Activated CD8-positive, alpha-beta memory T cell treated with anti-CD3 and anti-CD28 coated beads for 4 hours (primary cell): ENCODE measurements at regions not wholly inside any gene's neighbourhood (a gene's known extent, or its start where the extent isn't known, plus 50 kb on each side); places are given as distances from the start of the nearest gene placed in this dataset.

Experiments
- DNase-seq, 2 donors: peaks; one replicate each; pipeline ENCODE4 v3.0.0-alpha.2; 2020; ENCODE audit warnings: low read depth in 2 of 2

DNA sequence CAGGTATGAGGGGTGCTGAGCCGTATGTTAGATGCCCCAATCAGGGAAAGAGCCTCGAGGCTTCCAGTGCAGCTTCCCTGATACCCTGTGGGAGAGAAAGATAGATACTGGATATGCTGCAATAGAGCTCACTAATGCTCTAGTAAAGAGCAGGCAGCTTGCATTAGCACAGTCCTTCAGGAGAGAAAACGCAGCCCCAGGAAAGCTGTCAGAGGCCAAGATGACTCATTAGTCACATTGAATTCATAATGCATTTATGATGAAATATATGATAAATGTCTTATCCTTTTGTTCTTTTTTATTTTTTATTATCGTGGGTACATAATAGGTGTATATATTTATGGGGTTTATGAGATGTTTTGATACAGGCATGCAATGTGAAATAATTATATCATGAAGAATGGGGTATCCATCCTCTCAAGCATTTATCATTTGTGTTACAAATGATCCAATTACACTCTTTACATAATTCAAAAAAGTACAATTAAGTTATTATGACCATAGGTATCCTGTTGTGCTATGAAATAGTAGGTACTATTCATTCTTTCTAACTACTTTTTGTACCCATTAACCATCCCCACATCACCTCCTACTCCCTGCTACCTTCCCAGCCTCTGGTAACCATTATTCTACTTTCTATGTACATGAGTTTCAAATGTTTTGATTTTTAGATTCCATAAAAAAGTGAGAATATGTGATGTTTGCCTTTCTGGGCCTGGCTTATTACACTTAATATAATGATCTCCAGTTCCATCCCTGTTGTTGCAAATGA is 94.5 kb upstream of the TOP3B start:
- no peak for DNase-seq

DNA sequence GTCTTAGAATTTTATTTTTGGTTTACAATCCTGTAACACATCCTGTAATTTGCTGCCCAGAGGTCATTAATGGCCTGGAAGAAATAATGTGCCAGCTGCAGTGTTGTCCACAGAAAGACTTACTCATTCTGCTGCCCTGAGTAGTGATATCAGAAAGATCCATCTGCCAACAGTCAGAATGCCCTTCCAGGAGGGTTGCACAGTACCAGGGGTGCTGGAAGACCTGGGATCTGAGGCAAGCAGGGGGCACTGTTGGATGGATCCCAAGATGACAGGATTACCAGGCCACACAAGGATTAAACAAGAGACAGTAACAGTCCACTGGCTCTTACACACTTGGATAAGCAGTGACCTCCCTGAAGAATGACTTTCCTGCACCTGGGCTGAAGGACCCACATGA is 93.8 kb upstream of the TOP3B start:
- DNase-seq: no peak

DNA sequence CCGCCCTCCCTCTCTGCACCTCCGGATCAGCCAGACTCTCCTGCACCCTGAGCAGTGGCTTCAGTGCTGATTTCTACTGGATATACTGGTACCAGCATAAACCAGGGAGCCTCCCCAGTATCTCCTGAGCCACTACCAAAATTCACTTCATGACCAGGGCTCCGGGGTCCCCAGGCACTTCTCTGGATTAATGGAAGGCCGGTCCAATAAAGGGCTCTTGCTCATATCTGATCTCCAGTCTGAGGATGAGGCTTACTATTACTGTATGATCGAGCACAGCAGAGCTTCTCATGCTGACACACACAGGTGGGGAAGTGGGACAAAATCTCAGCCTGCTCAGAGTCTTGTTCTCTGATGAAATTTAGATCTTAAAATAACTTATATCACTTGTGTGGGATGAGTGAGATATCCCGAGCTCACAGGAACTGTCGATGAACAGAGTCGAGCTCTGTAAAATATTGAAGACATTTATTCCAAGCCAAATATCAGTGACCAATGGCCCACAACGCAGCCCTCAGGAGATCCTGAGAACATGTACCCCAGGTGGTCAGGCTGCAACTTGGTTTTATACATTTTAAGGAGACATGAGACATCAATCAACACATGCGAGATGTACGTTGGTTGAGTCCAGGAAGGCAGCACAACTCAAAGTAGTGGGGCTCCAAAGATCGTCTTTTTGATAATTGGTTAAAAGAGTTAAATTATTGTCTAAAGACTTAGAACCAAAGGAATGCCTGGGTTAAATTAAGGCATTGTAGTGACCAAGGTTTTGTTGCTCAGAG is 93.0 kb upstream of the TOP3B start:
- DNase-seq: no peak

DNA sequence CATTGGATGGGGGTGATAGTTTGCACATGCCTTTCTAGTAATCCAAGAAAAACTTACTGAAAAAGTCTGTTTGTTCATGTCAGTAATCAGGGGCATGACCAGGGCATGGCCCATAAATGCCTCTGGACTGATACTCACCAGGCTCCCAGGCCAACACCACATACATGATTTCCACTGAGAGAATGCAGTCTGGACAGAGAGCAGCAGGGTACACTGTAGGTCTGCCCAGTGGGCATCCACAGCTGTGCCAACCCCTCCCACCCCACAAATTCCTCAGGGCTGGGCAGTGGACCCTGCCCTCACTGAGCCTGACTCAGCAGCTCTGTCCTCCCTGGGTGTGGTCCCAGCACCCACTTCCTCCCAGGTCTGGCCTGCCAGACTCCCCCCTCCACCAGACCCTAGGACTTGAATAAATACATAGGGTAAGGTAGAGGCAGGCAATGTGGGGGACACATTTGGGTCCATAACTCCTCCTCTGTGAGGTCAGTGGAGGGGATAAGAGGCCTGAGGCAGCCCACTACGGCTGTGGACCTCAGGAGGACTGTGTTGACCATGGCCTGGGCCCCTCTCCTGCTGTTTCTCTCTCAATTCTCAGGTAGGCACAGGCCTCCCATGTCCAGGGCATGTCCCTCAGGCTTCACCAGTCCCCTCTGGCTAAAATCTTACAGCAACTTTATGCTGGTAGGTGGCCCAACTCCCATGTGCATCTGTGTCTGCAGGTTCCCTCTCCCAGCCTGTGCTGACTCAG is 92.2 kb upstream of the TOP3B start:
- DNase-seq: no peak

DNA sequence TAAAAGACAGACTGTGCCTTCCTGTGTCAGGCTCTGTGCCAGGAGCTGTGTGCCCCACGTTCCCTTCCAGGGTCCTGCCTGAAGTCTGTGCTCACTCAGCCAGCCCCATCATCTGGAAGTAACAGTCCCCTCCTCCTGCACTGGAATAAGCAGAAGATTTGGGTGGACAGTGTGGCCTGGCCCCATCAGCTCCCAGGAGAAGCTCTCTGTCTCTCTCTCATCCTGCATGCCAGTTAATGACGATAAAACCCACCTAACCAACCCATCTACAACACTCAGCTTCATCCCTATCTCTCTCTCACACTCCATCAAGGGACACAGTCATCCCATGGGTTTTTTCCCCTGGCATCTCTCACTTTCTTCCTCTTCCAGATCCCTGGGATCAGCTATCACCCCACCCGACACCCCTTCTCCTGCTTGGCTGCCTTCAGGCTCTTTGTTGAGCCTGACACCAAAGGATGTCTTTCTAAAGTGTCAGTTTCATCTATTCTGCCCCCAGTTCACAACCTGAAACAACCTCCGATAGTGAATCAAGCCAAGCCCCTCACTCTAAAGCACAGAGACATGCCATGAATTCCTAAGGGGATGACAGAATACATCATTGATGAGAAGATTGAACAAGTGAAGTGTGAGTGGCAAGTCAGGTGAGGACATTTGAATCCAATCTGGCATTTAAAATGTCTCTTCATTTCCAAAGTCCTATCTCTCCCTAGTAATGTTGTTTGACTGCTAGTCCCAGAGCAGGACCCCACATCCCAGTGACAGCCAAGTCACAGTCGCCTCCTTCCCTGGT is 91.4 kb upstream of the TOP3B start:
- DNase-seq: no peak

DNA sequence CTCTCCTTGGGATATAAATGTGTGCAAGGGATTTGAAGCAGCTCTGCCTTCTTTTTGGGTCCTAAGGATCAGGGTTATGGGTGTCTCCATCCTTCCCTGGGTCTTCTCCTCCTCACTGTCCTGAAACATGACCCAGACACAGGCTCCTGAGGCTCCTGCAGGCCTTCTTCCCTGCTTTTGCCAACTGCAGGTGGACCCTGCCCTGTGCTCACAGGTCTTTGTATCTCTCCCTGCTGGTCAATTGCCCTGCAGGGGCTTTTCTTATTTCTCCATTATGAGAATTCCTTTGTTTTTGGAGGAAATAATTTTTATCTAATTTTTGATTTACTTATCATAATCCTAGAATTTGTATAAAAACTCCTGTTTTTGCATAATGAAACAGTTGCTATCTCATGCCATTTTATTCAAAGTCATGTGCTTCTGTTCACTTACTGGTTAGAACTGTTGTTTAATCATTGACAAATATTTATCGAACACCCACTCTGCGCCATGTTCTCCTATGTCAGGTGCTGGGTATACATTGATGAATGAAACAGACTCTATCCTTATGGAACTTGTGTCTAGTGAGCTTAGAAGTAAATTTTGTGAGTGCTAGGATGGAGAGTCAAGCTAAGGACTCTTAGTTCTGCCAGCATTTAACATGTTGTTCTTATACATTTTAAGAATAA is 89.7 kb upstream of the TOP3B start:
- no peak for DNase-seq

DNA sequence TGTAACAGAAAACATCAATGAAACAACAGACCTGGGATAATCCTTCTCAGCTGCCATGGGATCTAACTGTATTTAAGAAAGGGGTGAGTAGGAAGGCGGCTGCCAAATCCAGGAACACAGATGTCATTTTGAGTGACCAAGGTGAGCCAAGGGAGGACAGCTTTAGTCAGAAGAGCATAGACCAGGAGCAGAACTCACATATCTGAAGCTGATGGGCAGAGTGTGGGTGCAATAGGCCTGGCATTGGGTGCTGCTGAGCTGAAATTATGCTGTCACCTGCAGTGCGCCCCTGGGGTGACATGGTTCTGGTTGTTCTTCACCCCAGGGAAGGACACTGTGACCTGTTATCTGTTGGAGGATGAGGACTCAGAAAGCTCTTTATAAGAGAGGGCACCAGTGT is 88.9 kb upstream of the TOP3B start:
- no peak for DNase-seq

DNA sequence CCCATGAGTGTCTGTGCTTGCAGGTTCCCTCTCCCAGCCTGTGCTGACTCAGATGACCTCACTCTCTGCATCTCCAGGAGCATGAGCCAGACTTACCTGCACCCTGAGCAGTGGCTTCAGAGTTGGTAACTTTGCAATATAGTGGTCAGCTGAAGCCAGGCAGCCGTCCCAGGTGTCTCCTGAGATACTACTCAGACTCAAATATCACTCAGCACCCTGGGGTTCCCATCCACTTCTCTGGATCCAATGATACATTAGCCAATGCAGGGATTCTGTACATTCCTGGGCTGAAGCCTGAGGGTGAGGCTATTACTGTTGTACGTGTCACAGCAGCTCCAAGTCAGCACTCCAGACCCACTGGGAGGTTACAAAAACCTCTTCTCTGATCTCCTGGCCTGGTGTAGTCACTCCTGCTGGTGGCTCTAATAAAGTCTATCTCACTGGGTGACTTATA is 87.8 kb upstream of the TOP3B start:
- no peak for DNase-seq

DNA sequence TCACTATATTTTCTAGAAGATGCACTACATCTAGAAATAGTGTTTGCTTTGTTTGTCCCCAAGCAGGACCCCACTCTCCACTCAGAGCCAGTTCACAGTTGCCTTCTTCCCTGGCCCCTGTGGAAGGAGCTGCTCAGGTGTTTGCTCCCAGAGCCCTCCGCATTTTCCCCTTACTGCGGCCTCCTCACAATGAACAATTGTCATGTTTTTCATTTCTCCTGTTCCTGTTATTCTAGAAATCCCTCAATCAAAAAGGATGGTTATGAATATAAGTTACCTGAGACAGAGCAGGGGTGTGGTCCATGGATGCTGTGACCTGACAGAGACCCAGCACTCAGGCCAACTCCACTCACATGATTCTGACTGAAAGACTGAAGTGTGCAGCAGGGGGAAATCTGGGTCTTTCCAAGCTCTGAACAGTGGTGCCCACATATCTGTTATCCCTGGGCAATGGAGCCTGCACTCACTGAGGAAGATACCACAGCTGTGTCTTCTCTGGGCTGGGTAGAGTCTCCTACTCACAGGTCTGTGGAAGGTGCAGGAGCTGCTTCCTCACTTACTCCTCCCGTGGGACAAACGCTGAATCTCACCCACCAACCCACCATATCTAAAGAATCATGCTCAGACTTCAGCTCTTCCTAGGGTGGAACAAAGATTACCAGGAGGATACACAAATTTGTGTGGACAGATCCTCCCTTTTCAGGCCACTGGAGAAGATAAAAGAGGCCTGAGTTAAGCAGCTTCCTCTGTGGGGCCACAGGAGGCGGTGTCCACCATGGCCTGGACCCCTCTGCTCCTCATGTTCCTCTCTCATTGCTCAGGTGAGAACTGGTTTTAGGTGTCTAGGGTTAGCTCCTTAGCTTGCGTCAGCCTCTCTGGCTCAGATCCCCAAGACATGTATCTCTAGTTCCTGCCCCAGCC is 87.1 kb upstream of the TOP3B start:
- no peak for DNase-seq

DNA sequence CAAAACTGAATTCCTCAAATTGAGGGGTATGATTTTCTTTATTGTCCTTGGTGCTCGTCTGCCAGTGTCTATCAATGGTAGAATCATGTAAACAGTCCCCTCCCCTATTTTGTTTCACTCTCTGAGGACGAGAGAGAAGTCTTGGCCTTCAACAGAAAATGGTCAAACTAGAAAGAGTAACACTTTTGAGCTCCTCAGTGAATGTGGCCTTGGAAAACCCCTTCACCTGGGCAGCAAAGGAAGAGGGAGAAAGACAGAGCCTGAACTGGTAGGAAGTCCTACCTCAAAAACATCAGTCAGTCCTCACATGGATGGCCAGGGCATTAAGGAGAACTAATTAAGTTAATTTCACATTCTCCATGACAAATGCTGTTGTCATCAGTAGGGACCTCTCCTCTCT is 86.1 kb upstream of the TOP3B start:
- DNase-seq: no peak

DNA sequence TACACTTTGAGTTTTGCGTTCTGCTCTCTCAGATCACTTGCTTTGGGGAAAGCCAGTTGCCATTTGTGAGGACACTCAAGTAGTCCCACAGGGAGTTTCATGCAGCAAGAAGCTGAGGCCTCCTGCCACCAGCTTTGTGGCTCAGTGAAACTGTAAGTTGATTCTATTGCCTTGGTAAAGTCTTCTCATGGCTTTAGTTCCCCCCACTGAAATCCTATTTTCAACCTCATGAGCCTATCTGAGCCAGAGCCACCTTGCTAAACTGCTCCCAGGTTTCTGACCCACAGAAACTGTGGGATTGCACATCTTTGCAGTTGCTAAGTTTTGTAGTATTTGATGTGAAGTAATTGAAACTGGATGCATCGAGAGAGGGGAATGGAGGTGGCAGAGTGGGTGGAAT is 85.4 kb upstream of the TOP3B start:
- DNase-seq: no peak

DNA sequence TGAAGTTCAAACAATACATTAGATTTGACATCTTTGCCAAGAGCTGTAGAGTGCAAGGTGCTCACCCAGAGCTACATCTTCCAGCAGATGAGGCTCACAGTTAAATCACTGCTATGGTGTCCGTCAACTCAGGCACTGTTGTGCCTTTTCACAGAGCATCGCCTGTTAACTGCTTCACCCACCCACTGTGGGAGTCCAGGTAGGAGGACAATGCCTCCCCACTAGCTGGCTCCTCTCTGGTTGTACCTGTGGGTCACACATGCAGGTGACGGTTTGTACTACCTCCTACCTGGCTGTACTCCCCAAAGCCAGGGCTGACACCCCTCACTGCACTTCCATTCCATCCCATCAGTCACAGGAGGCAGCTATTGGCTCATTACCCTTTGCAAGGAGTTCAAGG is 84.6 kb upstream of the TOP3B start:
- no peak for DNase-seq

DNA sequence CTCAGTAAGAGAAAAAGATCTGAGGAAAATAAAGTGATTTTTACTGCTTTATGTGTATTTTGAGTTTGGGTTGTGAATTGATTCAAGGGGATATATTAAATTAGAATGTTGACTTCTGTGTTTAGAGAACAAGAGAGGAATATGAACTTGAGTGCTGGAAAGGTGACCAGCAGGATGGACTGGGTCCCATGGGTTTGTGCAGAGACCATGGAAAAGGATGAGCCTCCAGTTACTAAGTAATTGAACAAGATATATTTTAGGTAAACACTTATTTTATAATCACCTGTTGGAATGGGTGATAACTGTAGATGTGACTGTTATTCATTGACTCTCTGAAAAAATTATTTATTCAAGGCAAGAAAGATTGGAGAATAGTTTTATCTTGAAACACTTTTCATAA is 82.0 kb upstream of the TOP3B start:
- no peak for DNase-seq

DNA sequence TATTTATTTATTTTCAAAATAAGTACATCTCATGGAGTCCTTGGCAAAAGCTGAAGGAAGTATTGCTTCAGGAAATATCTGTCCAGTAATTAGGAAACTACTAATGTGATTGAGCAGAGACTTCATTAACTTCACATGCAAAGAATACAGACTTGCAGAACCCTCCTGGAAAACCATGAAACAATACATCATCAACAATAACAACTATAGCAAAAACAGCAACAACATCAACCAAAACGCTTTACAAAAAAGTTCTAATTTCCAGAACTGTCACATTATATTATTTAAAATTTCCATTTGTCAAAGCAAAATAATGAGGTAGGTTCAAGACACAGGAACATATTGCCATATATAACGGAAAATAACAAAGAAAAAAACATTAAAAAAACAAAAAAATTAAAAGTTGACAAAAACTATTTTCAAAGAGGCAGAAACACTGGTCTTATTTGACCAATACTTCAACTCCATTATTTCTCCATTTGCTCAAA is 79.8 kb upstream of the TOP3B start:
- no peak for DNase-seq

DNA sequence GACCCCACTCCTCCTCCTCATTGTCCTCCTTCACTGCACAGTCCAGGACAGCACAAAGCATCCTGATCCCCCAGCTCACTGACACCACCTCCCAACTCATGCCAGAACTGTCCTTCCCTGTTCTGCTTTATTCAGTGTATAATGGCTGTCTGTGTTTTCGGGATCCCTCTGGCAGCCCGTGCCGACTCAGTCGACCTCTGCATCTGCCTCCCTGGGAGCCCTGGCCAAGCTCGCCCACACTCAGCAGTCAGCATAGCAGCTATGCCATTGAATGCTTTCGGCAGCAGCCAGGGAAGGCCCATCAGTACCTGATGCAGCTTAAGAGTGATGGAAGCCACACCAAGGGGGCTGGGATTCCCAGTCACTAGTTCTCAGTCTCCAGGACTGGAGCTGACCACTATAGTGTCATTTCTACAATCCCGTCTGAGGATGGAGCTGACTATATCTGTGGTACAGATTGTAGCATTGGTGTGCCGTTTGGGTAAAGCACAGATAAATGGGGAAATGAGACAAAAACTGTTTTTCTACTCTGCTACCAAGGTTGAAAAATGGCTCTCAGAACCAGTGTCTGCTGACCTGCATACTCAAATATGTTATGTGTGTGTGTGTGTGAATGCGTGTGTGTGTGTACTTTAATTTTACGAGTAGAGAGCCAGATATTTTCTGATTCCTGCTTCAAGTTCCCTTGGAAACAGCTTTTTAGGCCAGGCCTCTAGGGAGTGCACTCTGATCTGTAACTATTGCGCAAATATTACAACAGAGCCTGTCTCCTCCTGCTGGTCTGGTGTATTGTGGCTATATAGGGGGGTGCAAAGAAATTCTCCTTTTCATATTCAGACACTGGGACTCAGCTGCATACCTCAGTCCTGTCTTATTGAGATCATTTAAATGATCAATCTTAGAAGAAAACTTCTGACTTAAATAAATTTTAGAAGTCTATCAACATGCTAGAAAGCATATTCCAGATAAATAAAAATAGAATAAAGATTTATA is 78.8 kb upstream of the TOP3B start:
- no peak for DNase-seq

DNA sequence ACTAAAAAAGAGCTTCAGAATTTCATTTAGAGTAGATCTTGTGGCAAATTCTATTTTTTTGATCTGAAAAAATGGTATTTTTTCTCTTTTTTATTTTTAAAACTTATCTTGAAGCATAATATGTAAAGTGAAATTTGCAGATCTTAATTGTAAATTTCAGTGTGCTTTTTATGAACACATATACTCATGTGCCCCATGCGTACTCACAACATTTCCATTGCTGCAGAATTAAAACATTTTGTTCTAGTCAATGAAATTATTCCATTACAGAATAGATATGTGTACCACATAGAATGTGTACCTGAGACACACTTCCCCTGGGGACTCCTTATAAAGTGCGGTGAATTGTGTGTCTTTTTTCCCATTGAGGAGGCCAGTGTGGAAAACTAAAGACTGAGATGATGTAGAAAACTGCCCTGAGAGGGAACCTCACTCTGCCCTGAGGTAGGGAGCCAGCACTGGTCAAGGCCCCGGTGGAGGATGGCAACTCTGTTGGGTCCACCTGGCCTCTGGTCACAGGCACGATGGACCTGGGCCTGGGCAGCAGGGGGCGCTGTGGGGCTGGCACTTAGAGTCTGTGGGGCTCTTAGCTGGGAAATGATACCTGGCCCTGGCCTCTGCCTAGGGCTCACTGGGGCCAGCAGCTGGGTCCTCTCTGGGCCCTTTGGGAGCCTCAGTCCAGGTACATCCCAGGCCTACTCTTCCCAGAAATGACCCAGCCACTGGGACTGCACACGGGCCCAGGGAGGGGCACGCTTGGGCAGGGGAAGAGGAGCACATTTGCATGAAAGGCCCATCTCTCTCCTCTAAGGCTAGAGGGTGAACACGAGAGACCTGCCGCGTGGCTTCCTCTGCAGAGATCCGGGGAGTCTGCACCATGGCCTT is 77.9 kb upstream of the TOP3B start:
- no peak for DNase-seq

DNA sequence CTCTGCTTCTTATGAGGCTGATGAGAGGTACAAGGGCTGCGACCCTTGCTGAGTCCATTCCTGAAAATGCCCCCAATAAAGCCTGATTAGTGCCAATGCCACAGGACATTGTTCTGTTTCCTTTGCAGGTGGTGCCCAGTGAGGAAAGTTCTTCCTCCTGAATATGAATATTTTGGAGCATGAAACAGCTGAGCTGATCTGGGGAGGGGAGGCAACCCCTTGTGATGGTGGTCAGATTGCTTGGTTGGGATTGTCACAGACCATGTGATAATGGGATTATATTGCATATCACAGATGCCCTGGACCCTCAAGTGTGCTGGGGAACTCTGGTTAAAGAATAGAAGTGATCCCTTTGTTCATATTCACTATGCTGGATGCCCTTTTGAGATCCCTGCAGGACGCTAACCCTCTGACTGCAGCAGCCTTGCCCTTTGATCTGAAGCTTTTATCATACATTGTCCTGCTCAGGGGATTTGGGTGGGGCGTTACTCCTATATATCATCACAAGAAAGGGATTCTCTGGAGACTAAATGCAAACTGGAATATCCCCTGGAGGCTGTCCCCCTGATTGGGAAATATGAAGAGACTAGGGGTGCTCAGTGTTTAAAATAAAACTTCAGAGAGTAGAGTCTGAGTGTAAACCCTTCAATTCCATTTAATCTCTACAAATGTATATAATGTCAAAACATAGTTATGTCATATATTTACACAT is 76.9 kb upstream of the TOP3B start:
- no peak for DNase-seq
